ENCODE measurements at regions not wholly inside any gene's neighbourhood (a gene's known extent, or its start where the extent isn't known, plus 50 kb on each side); places are given as distances from the start of the nearest gene placed in this dataset.
"Not testable (repeated sequence)": the region's sequence is repeated elsewhere in the genome, so short reads cannot be mapped to it uniquely, and the experiment has no call there.

DNA sequence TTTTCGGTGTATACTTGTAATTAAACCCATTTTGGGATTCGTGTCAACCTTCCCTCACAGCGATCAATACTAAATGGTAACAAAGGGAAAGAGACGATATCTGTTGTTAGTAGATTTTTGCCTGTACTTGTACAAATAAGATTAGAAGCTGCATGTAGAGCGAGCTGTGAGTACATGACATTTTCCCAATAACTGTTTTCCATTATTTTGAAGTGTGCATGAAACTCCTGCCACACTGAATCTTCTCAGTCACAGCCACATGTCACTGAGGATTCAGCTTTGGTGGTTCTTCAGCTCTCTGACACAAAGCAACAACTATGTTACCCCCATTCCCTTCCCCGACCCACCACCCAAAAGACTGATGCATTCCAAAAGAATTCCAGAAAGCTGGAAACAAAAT lies 685.6 kb downstream of the EFNA5 start:
- no peak for DNase-seq (ENCODE audit: low spot score)

- DNase-seq (ENCODE audit: low spot score), result not testable (repeated sequence)
These were observed 691.6 kb downstream of the EFNA5 start for GRCh38 chr5:106979178-106979577.

DNA sequence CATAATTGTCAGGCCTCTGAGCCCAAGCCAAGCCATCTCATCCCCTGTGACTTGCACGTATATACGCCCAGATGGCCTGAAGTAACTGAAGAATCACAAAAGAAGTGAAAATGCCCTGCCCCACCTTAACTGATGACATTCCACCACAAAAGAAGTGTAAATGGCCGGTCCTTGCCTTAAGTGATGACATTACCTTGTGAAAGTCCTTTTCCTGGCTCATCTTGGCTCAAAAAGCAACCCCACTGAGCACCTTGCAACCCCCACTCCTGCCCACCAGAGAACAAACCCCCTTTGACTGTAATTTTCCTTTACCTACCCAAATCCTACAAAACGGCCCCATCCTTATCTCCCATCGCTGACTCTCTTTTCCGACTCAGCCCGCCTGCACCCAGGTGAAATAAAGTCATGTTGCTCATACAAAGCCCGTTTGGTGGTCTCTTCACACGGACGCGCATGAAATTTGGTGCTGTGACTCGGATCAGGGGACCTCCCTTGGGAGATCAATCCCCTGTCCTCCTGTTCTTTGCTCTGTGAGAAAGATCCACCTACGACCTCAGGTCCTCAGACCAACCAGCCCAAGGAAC lies 692.1 kb downstream of the EFNA5 start:
- not testable (repeated sequence) for DNase-seq (ENCODE audit: low spot score)

- DNase-seq (ENCODE audit: low spot score), result no peak
These were observed 694.4 kb downstream of the EFNA5 start for GRCh38 chr5:106976363-106976762.

DNA sequence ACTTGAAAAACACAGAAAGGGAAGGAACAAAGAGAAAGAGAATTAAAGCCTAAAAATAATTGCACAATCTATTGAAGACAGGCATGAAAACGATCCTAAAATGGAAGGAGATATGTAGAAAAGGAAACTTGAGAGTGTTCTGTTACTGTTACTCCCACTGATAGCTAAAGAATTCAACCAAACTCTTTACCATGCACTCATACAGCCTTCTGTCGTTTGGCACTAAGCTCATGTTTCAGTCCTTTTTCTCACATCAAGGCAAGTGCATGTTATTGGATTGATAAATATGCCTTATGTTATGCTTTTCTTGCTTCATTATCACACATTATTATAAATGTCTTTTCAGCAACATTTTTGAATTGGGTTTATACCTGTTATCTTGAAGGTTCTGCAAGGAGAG lies 696.5 kb downstream of the EFNA5 start:
- DNase-seq (ENCODE audit: low spot score), result no peak

DNA sequence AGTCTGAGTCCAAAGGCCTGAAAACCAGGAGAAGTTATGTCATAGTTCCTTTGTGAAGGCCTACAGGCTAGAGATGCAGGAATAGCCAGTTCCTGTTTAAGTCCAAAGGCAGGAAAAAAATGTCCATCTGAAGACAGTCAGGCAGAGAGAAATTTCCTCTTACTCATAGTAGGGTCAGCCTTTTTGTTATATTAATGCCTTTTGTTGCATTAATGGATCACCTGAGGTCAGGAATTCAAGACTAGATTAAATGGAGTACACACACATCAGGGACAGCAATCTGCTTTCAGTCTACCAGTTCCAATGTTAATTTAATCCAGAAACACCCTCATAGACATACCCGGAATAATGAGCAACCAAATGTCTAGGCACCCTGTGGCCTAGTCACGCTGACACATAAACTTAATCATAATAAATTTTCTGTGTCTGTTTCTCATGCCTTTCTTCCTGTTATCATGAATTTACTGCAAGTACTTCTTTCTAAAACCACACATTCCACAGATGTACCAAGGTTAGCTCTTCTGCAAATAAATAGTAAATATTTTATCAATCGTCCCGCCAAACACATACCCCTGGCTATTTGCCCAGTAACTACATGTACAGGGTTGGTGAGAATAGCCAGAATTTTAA lies 703.9 kb downstream of the EFNA5 start:
- no peak for DNase-seq (ENCODE audit: low spot score)

GRCh38 chr5:106964132-106964531 lies 706.6 kb downstream of the EFNA5 start:
- DNase-seq (ENCODE audit: low spot score), result no peak

GRCh38 chr5:106963630-106964029 lies 707.1 kb downstream of the EFNA5 start:
- no peak for DNase-seq (ENCODE audit: low spot score)

- DNase-seq (ENCODE audit: low spot score), result no peak
These were observed 708.1 kb downstream of the EFNA5 start for GRCh38 chr5:106962464-106963230.

- no peak for DNase-seq (ENCODE audit: low spot score)
These were observed 711.4 kb downstream of the EFNA5 start for GRCh38 chr5:106959387-106959786.

- DNase-seq (ENCODE audit: low spot score), result no peak
These were observed 713.4 kb downstream of the EFNA5 start for GRCh38 chr5:106957336-106957735.

DNA sequence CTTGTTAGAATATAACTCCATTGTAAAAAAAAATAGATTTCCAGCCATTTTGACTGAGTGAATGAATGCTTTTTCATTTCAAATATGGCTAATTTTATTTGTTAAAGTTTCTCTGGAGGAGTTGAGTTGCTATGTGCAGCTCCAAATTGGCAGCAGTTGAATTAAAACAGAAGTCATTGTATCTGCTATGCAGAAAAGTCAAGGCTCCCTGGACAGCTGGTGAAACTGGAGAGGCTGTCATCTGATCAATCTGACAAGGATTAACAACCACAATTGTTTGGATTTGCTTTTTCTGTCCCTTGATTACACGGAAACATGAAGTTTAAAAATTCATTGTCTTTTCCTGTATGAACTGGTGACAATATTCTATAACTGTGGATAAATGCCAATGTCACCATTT lies 713.9 kb downstream of the EFNA5 start:
- DNase-seq (ENCODE audit: low spot score), result no peak

- DNase-seq (ENCODE audit: low spot score), result no peak
These were observed 714.5 kb downstream of the EFNA5 start for GRCh38 chr5:106956187-106956586.

DNA sequence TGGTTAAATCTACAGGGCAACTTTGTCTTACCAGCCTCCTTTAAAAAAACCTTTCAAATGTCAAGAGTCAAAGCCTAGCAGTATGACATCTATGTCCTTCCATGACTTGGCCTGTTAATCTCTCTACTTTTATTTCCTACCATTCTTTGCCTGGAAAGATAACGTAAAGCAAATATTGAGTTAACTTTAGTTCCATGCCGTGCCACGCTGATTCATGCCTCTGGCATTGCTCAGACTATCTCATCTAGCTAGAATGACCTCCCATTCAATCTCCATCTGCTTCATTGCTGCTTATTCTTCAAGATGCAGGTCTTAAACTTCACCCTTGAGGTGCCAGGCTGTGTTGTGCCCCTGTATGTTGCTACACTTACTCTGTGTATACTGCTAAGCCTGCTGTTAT lies 729.8 kb downstream of the EFNA5 start:
- DNase-seq (ENCODE audit: low spot score), result no peak

DNA sequence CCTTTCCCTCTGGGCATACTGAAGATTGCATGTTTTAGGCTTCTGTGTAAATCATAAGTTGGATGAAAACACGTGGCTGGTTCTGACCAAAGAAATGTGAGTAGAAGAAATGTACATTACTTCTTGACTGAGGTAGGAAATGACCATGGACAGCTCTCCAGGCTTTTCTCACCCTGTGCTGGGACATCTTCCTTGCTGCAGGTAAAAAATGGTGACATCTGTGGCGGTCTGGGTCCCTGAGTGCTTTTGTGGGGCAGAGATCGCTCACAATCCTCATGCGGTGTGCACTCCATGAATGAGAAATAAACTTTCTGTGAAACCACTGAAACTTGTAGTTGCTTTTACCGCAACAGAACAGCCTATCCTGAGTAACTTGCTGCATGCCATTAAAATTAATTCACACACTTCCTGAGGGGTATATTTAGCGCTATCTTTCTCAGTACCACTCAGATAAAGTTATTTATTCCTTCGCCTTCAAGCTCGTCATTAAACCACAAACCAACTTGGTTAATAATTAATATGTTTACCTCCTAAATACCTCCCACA lies 730.4 kb downstream of the EFNA5 start:
- DNase-seq (ENCODE audit: low spot score), result no peak

DNA sequence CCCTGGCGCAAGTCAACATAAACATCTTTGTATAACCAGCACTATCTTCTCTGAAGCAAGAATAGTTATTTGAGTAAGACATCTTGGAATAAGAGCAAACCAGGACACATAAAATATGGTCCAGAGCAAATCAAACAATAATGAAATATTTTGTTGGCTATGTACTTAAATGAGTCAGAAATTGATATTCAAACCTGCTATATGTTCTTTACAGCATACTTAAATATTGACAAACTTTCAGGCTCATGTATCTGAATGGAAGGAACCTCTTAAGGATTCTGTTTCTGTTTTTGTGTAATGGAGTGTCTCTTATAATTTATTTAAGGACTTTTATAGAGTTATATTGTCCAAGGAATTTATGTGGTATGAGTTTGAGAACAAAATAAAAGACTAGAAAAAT lies 747.3 kb downstream of the EFNA5 start:
- DNase-seq (ENCODE audit: low spot score), result no peak

DNA sequence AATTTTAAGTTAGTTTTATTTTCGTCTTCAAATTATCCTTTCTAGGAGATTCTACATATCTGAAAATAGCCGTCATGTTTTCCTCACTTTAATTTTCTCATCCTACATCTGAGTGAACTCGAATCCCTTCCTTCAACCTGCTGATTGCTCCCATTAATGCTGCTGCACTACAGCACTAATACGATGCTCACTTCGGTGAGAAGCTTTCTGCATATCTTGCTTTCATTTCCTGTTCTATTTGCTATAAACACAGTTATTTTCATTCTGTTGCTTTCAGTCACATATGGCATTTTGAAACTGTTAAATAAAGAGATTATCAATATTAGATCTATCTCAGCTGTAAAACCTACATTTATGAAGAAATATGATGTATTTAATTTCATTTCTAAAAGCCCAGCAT lies 749.2 kb downstream of the EFNA5 start:
- no peak for DNase-seq (ENCODE audit: low spot score)

DNA sequence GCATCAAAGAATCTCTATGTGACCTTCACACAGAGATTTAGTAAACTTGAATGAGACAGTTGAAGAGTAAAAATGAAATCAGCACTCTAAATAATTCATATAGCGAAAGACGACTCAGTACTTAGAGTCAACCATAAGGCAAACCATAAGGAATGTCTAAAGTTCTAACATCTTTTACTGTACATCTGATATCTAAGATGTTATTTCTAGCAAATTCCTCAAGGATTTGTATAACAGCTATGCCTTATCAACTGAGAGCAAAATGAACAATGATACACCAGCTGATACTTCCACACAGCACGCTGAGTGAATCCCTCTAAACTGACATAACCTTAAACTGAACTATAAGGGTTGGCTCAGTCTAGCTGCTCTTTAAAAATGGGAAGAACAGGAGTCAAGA lies 760.3 kb downstream of the EFNA5 start:
- no peak for DNase-seq (ENCODE audit: low spot score)

- no peak for DNase-seq (ENCODE audit: low spot score)
These were observed 761.0 kb downstream of the EFNA5 start for GRCh38 chr5:106909716-106910115.

DNA sequence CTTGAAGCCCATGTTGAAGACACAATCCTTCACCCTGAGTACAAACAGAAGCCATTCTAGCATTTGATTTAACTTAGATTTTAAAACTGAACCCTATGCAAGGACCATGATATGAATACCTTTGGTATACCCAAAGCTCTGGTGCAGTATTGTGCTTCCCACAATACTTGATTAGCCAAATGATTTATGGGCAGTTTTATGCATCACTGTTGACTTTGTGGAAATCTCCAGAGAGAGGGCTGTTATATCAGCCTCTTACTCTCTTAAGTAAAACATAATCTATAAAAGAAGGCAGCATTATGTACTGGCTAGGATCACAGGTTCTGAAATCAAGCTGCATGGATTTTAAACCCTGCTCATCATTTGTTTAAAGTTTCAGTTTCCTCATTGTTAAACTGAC lies 762.8 kb downstream of the EFNA5 start:
- no peak for DNase-seq (ENCODE audit: low spot score)

DNA sequence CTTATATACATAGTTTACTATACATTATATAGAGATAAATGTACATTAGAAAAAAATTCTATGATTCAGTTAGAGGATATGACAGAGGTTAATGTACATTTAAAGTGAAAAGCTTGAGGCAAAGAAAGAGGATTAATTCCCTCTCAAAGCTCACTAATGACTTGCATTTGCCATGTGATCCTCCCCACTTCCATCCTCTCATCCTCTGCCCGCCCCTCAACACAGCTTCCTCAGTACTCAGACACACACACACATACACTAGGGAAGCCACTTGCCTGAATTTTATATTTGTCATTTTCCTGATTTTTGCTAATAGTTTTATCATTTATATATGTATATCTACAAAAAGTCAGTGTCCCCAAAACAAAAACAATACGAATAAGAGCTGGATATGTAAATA lies 764.5 kb downstream of the EFNA5 start:
- DNase-seq (ENCODE audit: low spot score), result no peak

GRCh38 chr5:106894964-106895363 lies 775.8 kb downstream of the EFNA5 start:
- DNase-seq (ENCODE audit: low spot score), result no peak

- no peak for DNase-seq (ENCODE audit: low spot score)
These were observed 788.7 kb downstream of the EFNA5 start for GRCh38 chr5:106882035-106882434.

Data from hematopoietic multipotent progenitor cell treated with erythropoietin and hydrocortisone succinate and interleukin-3 and kit ligand, for 17 days (in vitro differentiated cells).